ENCODE measurements at regions not wholly inside any gene's neighbourhood (a gene's known extent, or its start where the extent isn't known, plus 50 kb on each side); places are given as distances from the start of the nearest gene placed in this dataset.

DNA sequence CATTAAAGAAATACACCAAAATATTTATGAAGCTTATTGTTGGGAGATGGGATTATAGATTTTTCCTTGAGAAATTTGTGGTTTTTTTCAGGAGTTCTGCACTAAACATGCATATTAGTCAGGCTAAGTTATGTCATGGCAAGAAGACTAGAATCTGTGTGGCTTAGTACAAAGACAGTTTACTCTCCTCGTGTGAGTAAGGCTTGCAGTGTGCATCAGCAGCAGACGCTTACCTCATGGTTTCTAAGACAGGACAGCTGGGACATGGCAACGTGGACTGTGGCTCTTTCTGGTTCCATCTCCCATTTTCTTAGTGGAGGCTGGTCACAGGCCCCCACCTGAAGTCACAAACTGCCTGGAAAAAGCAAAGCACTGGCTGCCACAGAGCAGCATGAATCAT is 429.6 kb upstream of the VSTM2A start:
- DNase-seq (ENCODE audit: low read depth, low spot score) (no peak), ATAC-seq (no peak)
- intact Hi-C loops (cut with micrococcal nuclease; ENCODE audit: unreplicated experiment) (no loop called here), in situ Hi-C loops (cut with HindIII; ENCODE audit: low pct_unique_long_range_greater_than_20kb, low sequenced_read_pairs) (no loop called here)
- no peaks in the 10 kb centered on the region for H3K9me3 ChIP-seq (ENCODE audit: control insufficient read depth, insufficient read depth, low read depth, low read length)
- no TSS peak for BruUV-seq (replicated peaks)
- no peak overlapping the region for H3K4me3 ChIP-seq (ENCODE audit: low read depth in 2 of 2, low read length in 2 of 2)
- no peaks in the 10 kb centered on the region for H3K36me3 ChIP-seq (ENCODE audit: control insufficient read depth, insufficient read depth, low read length)
- no peaks in the 10 kb centered on the region for H3K4me1 ChIP-seq (ENCODE audit: control insufficient read depth, insufficient read depth, low read length)
- H3K27me3 ChIP-seq (ENCODE audit: control insufficient read depth, insufficient read depth, low read length), result no peaks in the 10 kb centered on the region
- H3K27ac ChIP-seq (ENCODE audit: low read length), result no peak overlapping the region
- ChIA-PET POLR2A (no interaction called here), CTCF (no interaction called here)
- no peak for TF ChIP-seq TCF7L2 (IDR thresholded peaks at IDR 0.05; ENCODE audit: low read depth, low read length)

DNA sequence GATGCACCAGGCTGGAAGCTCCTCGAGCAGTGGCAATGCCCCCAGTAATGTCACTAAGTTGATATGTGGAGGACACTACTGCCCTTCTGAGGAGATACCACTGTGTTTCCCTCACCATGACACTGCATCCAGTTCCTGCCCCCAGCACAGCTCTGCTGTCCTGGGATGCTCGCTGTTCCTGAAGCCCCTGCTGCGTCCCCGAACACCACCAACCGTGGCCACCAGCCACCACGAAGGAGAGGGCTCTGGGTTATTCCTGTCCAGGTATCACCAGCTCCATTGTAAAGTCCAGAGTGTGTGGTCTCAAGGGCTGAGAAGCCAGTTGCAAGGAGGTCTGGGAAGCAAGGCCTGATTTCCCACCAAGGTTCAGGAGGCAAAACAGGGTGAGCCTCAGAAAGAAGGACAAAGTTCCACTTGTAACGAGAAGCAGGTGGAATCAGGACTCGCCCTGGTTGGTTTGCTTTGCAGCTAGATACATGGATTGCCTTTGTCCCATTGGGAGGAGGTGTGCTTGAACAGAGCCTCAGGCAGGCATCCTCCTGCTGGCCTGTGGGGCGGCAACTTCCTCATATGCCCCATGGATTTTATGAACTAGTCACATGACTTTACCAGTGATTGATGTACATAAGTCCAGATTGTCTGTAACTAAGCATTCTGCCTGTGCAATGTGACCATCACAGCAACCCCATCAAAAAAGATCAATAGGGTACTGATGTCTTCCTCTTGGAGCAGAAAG is 427.0 kb upstream of the VSTM2A start:
- H3K27me3 ChIP-seq (ENCODE audit: control insufficient read depth, insufficient read depth, low read length), result no peaks in the 10 kb centered on the region
- no TSS peak for BruUV-seq (replicated peaks)
- ChIA-PET POLR2A (no interaction called here), CTCF (no interaction called here)
- TF ChIP-seq TCF7L2 (IDR thresholded peaks at IDR 0.05; ENCODE audit: low read depth, low read length), result no peak
- TF ChIP-seq, protein P1, sequence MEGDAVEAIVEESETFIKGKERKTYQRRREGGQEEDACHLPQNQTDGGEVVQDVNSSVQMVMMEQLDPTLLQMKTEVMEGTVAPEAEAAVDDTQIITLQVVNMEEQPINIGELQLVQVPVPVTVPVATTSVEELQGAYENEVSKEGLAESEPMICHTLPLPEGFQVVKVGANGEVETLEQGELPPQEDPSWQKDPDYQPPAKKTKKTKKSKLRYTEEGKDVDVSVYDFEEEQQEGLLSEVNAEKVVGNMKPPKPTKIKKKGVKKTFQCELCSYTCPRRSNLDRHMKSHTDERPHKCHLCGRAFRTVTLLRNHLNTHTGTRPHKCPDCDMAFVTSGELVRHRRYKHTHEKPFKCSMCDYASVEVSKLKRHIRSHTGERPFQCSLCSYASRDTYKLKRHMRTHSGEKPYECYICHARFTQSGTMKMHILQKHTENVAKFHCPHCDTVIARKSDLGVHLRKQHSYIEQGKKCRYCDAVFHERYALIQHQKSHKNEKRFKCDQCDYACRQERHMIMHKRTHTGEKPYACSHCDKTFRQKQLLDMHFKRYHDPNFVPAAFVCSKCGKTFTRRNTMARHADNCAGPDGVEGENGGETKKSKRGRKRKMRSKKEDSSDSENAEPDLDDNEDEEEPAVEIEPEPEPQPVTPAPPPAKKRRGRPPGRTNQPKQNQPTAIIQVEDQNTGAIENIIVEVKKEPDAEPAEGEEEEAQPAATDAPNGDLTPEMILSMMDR (IDR thresholded peaks at IDR 0.05), result no peak
- TF ChIP-seq, protein P2, sequence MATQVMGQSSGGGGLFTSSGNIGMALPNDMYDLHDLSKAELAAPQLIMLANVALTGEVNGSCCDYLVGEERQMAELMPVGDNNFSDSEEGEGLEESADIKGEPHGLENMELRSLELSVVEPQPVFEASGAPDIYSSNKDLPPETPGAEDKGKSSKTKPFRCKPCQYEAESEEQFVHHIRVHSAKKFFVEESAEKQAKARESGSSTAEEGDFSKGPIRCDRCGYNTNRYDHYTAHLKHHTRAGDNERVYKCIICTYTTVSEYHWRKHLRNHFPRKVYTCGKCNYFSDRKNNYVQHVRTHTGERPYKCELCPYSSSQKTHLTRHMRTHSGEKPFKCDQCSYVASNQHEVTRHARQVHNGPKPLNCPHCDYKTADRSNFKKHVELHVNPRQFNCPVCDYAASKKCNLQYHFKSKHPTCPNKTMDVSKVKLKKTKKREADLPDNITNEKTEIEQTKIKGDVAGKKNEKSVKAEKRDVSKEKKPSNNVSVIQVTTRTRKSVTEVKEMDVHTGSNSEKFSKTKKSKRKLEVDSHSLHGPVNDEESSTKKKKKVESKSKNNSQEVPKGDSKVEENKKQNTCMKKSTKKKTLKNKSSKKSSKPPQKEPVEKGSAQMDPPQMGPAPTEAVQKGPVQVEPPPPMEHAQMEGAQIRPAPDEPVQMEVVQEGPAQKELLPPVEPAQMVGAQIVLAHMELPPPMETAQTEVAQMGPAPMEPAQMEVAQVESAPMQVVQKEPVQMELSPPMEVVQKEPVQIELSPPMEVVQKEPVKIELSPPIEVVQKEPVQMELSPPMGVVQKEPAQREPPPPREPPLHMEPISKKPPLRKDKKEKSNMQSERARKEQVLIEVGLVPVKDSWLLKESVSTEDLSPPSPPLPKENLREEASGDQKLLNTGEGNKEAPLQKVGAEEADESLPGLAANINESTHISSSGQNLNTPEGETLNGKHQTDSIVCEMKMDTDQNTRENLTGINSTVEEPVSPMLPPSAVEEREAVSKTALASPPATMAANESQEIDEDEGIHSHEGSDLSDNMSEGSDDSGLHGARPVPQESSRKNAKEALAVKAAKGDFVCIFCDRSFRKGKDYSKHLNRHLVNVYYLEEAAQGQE (IDR thresholded peaks at IDR 0.05; ENCODE audit: insufficient read depth in 1 of 2, low read depth in 2 of 2, low read length in 1 of 2), result no peak
- no peak for TF ChIP-seq SIN3A (IDR thresholded peaks at IDR 0.05; ENCODE audit: borderline replicate concordance, insufficient read depth, low read depth, low read length)
- TF ChIP-seq POLR2AphosphoS5 (IDR thresholded peaks at IDR 0.05; ENCODE audit: low read depth, low read length), result no peak
- H3K36me3 ChIP-seq (ENCODE audit: control insufficient read depth, insufficient read depth, low read length), result no peaks in the 10 kb centered on the region
- intact Hi-C loops (cut with micrococcal nuclease; ENCODE audit: unreplicated experiment) (no loop called here), in situ Hi-C loops (cut with HindIII; ENCODE audit: low pct_unique_long_range_greater_than_20kb, low sequenced_read_pairs) (no loop called here)
- DNase-seq (ENCODE audit: low read depth, low spot score), result no peak
- no peaks in the 10 kb centered on the region for H3K9me3 ChIP-seq (ENCODE audit: control insufficient read depth, insufficient read depth, low read depth, low read length)
- ATAC-seq, result no peak
- no peak overlapping the region for H3K4me3 ChIP-seq (ENCODE audit: low read depth in 2 of 2, low read length in 2 of 2)
- no peak overlapping the region for H3K27ac ChIP-seq (ENCODE audit: low read length)
- H3K4me1 ChIP-seq (ENCODE audit: control insufficient read depth, insufficient read depth, low read length), result no peaks in the 10 kb centered on the region

DNA sequence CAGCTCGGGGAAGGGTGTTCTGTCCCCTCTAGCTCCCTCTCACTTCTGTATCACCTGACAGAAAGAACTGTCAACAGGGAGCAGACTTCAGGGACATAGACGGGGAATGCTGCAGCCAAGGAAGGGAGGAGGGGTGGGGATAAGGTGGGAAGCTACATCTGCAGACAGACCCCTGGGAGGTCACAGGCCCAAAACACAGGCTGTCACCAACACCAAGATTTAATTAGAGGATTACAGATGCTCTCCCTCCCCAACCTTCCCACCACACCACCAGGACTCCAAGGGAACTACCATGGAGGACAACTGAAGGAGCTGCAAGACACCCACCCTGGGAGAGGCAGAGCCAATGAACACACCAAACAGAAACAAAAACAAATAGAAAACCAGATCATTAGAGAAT is 425.2 kb upstream of the VSTM2A start:
- no peaks in the 10 kb centered on the region for H3K4me1 ChIP-seq (ENCODE audit: control insufficient read depth, insufficient read depth, low read length)
- CTCF ChIA-PET, result no interaction called here
- no TSS peak for BruUV-seq (replicated peaks)
- POLR2A ChIA-PET, result no interaction called here
- no peaks in the 10 kb centered on the region for H3K36me3 ChIP-seq (ENCODE audit: control insufficient read depth, insufficient read depth, low read length)
- intact Hi-C loops (cut with micrococcal nuclease; ENCODE audit: unreplicated experiment), result no loop called here
- no peak overlapping the region for H3K27ac ChIP-seq (ENCODE audit: low read length)
- ATAC-seq, result no peak
- no peak for DNase-seq (ENCODE audit: low read depth, low spot score)
- TF ChIP-seq, protein P2 (IDR thresholded peaks at IDR 0.05; ENCODE audit: insufficient read depth in 1 of 2, low read depth in 2 of 2, low read length in 1 of 2), result no peak
- TF ChIP-seq TCF7L2 (IDR thresholded peaks at IDR 0.05; ENCODE audit: low read depth, low read length), result no peak
- no peak for TF ChIP-seq SIN3A (IDR thresholded peaks at IDR 0.05; ENCODE audit: borderline replicate concordance, insufficient read depth, low read depth, low read length)
- no peak for TF ChIP-seq POLR2AphosphoS5 (IDR thresholded peaks at IDR 0.05; ENCODE audit: low read depth, low read length)
- no peaks in the 10 kb centered on the region for H3K9me3 ChIP-seq (ENCODE audit: control insufficient read depth, insufficient read depth, low read depth, low read length)
- H3K4me3 ChIP-seq (ENCODE audit: low read depth in 2 of 2, low read length in 2 of 2), result no peak overlapping the region
- H3K27me3 ChIP-seq (ENCODE audit: control insufficient read depth, insufficient read depth, low read length), result no peaks in the 10 kb centered on the region
- in situ Hi-C loops (cut with HindIII; ENCODE audit: low pct_unique_long_range_greater_than_20kb, low sequenced_read_pairs), result no loop called here
